Tibial nerve (tissue), 4 donors: ENCODE measurements at regions not wholly inside any gene's neighbourhood (a gene's known extent, or its start where the extent isn't known, plus 50 kb on each side); places are given as distances from the start of the nearest gene placed in this dataset.

ENCODE experiments used
- DNase-seq, 2 donors: peaks; one replicate each; pipeline ENCODE4 v3.0.0-alpha.2; 2019; ENCODE audit warnings: low spot score in 2 of 2
- H3K27ac ChIP-seq, 4 donors: fragments of 200-600 bp; sonication (generic) in 3 of 4; one replicate each; pipeline ENCODE4 v1.5.1; 2017 to 2019; ENCODE audit warnings: mild to moderate bottlenecking in 1 of 4
- H3K27me3 ChIP-seq, 2 donors: fragments of 200-600 bp; sonication (generic) in 1 of 2; one replicate each; pipeline versions ENCODE4 v1.5.1 to v1.6.0; 2017 to 2019
- H3K36me3 ChIP-seq, 3 donors: fragments of 200-600 bp; sonication (generic); one replicate each; pipeline ENCODE4 v1.5.1; 2018 to 2019
- H3K4me1 ChIP-seq, 4 donors: fragments of 200-600 bp; sonication (generic) in 3 of 4; one replicate each; pipeline ENCODE4 v1.5.1; 2017 to 2019
- H3K4me3 ChIP-seq, 4 donors: fragments of 200-600 bp; sonication (generic) in 3 of 4; one replicate each; pipeline ENCODE4 v1.5.1; 2017 to 2019; ENCODE audit warnings: mild to moderate bottlenecking in 1 of 4, moderate library complexity in 1 of 4
- H3K9me3 ChIP-seq, 4 donors: fragments of 200-600 bp; sonication (generic) in 3 of 4; one replicate each; pipeline ENCODE4 v1.5.1; 2017 to 2019
- CTCF ChIP-seq, 5 experiments: fragments of 200-600 bp in 3 of 5; fragments of 450-650 bp in 2 of 5; sonication (generic) in 3 of 5; IDR thresholded peaks; one replicate each; pipeline ENCODE4 v1.5.1; 2016 to 2019; ENCODE audit warnings: antibody characterized with exemption in 5 of 5, mild to moderate bottlenecking in 3 of 5, moderate library complexity in 2 of 5
- EP300 ChIP-seq, 2 donors: sonication (generic); formaldehyde crosslinking; IDR thresholded peaks; one replicate each; pipeline ENCODE4 v1.6.1; 2017; ENCODE audit warnings: antibody characterized with exemption in 2 of 2, mild to moderate bottlenecking in 1 of 2
- POLR2A ChIP-seq, 2 donors: fragments of 450-650 bp; IDR thresholded peaks; one replicate each; pipeline ENCODE4 v1.6.1; 2017; ENCODE audit warnings: antibody characterized with exemption in 2 of 2, mild to moderate bottlenecking in 2 of 2, moderate library complexity in 2 of 2
- WGBS, 2 donors: methylation state at CpG; one replicate each; pipeline ENCODE4 v1.1.5; 2018; 5-methylcytosine and 5-hydroxymethylcytosine counted together

GRCh38 chr1:228979325-228979699 lies 244.0 kb downstream of the RHOU start:
- TF ChIP-seq POLR2A (IDR thresholded peaks at IDR 0.05), result no peak
- TF ChIP-seq CTCF (IDR thresholded peaks at IDR 0.05), result no peak
- TF ChIP-seq EP300 (IDR thresholded peaks at IDR 0.05), result no peak
- 72 to 90% methylated on average over 7 of the region's 7 CpGs for WGBS, 2 donors

DNA sequence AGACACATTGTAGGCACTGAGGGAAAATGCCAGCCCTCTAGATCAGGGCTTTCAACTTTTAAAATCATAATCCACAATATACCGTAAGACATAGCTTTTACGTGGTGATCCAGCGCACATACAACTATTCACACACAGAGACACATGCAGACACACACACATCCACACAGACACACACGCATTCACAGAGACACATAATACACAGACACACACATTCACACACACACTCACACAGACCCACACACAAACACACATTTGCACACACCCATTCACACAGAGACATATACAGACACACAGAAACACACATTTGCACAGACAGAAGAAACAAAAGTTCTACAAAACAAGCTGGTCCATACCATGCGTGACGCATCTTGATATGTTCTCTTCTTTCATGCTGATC lies 244.5 kb downstream of the RHOU start:
- Histone ChIP-seq H3K27ac (no peak overlapping the region), H3K36me3 (no peaks in the 10 kb centered on the region), H3K4me3 (no peak overlapping the region), H3K9me3 (no peaks in the 10 kb centered on the region), H3K4me1 (peaks cover 0 to 13% (median 2%) of the 10 kb centered on the region in 4 donors), H3K27me3 (no peaks in the 10 kb centered on the region)
- TF ChIP-seq CTCF (IDR thresholded peaks at IDR 0.05) (no peak), EP300 (IDR thresholded peaks at IDR 0.05) (no peak), POLR2A (IDR thresholded peaks at IDR 0.05) (no peak)
- no peak for DNase-seq
- WGBS, 2 donors, result 91 to 97% methylated on average over 6 of the region's 6 CpGs

More at GRCh38 chr1:228979325-228979699, 244.0 kb downstream of the RHOU start:
- DNase-seq, result no peak
- no peak overlapping the region for H3K4me3 ChIP-seq
- no peaks in the 10 kb centered on the region for H3K27me3 ChIP-seq
- no peaks in the 10 kb centered on the region for H3K9me3 ChIP-seq
- H3K36me3 ChIP-seq, result no peaks in the 10 kb centered on the region
- H3K27ac ChIP-seq, result no peak overlapping the region
- peaks cover 0 to 13% (median 2%) of the 10 kb centered on the region in 4 donors for H3K4me1 ChIP-seq

- no peak for DNase-seq
- Histone ChIP-seq H3K36me3 (no peaks in the 10 kb centered on the region), H3K4me1 (peaks cover 0 to 13% (median 2%) of the 10 kb centered on the region in 4 donors), H3K27me3 (no peaks in the 10 kb centered on the region), H3K9me3 (no peaks in the 10 kb centered on the region), H3K27ac (no peak overlapping the region), H3K4me3 (no peak overlapping the region)
- WGBS, 2 donors, result 69 to 77% methylated on average over 9 of the region's 9 CpGs
- TF ChIP-seq EP300 (IDR thresholded peaks at IDR 0.05) (no peak), POLR2A (IDR thresholded peaks at IDR 0.05) (no peak), CTCF (IDR thresholded peaks at IDR 0.05) (no peak)
Observed at GRCh38 chr1:228980232-228980937, 245.1 kb downstream of the RHOU start.

DNA sequence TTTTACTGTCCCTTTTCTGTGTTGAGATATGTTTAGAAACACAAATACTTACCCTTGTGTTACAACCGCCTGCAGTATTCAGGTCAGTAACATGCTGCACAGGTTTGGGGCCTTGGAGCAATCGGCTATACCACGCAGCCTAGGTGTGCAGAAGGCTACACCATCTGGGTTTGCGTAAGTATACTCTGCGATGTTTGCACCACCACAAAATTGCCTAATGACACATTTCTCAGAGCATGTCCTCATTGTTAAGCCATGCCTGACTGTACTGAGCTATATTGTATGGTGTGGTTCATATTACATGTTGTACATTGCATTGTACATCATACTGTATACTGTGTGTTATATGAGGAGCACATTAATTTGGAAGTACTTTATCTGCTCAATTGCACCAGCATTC lies 247.4 kb downstream of the RHOU start:
- no peaks in the 10 kb centered on the region for H3K36me3 ChIP-seq
- H3K27ac ChIP-seq, result no peak overlapping the region
- TF ChIP-seq EP300 (IDR thresholded peaks at IDR 0.05), result no peak
- TF ChIP-seq POLR2A (IDR thresholded peaks at IDR 0.05), result no peak
- TF ChIP-seq CTCF (IDR thresholded peaks at IDR 0.05), result no peak
- no peaks in the 10 kb centered on the region for H3K9me3 ChIP-seq
- DNase-seq, result no peak
- whole genome bisulfite sequencing, 2 donors, result 92% methylated on average over 5 of the region's 5 CpGs
- peaks cover 0 to 29% (median 6%) of the 10 kb centered on the region in 4 donors for H3K4me1 ChIP-seq
- H3K4me3 ChIP-seq, result no peak overlapping the region
- H3K27me3 ChIP-seq, result no peaks in the 10 kb centered on the region

- Histone ChIP-seq H3K27ac (no peak overlapping the region), H3K4me1 (peaks cover 0 to 34% (median 6%) of the 10 kb centered on the region in 4 donors)
- 86 to 94% methylated on average over 5 to 6 of the region's 6 CpGs for WGBS, 2 donors
Observed at GRCh38 chr1:228983231-228983660, 248.0 kb downstream of the RHOU start.

More at GRCh38 chr1:228983231-228983660, 248.0 kb downstream of the RHOU start:
- DNase-seq, result no peak
- no peak overlapping the region for H3K4me3 ChIP-seq
- no peaks in the 10 kb centered on the region for H3K36me3 ChIP-seq
- no peaks in the 10 kb centered on the region for H3K27me3 ChIP-seq
- TF ChIP-seq EP300 (IDR thresholded peaks at IDR 0.05), result no peak
- no peak for TF ChIP-seq CTCF (IDR thresholded peaks at IDR 0.05)
- TF ChIP-seq POLR2A (IDR thresholded peaks at IDR 0.05), result no peak
- no peaks in the 10 kb centered on the region for H3K9me3 ChIP-seq
